GM13977 (cell line): ENCODE measurements at regions not wholly inside any gene's neighbourhood (a gene's known extent, or its start where the extent isn't known, plus 50 kb on each side); places are given as distances from the start of the nearest gene placed in this dataset.
"Not testable (repeated sequence)": the region's sequence is repeated elsewhere in the genome, so short reads cannot be mapped to it uniquely, and the experiment has no call there.

Experiments
- DNase-seq: peaks from one replicate; pipeline ENCODE4 v3.0.0; 2012; ENCODE audit warnings: low spot score
- CTCF ChIP-seq: IDR thresholded peaks from 2 replicates; pipeline ENCODE4 v1.5.1; 2012; ENCODE audit warnings: mild to moderate bottlenecking, control low read depth; ENCODE audit not compliant: insufficient read depth; ENCODE audit errors: extremely low read depth, missing control alignments
- in situ Hi-C: fragments of 300-500 bp; cut with MboI; formaldehyde crosslinking; loops from one replicate; pipeline ENCODE4 v1.12.0; 2022; ENCODE audit warnings: low sequenced_read_pairs, low pct_unique_long_range_greater_than_20kb, mixed read lengths, inconsistent platforms; ENCODE audit not compliant: unreplicated experiment

- in situ Hi-C loops, result no loop called here
- TF ChIP-seq CTCF, result no peak
- no peak for DNase-seq
Measured at GRCh38 chr6:168190014-168190405, 111.0 kb upstream of the FRMD1 start.

- in situ Hi-C loops, result no loop called here
- TF ChIP-seq CTCF, result no peak
- no peak for DNase-seq
Measured at GRCh38 chr6:168189200-168190013, 110.4 kb upstream of the FRMD1 start.

- DNase-seq, result no peak
- TF ChIP-seq CTCF, result no peak
- in situ Hi-C loops, result no loop called here
Measured at GRCh38 chr6:168188369-168189199, 109.6 kb upstream of the FRMD1 start.

- DNase-seq, result no peak
- TF ChIP-seq CTCF, result no peak
- in situ Hi-C loops, result no loop called here
Measured at GRCh38 chr6:168186438-168186837, 107.4 kb upstream of the FRMD1 start.

GRCh38 chr6:168186018-168186417 is 107.0 kb upstream of the FRMD1 start:
- in situ Hi-C loops, result not testable (repeated sequence)

GRCh38 chr6:168184701-168185100 is 105.7 kb upstream of the FRMD1 start:
- in situ Hi-C loops, result no loop called here
- TF ChIP-seq CTCF, result no peak
- no peak for DNase-seq

More at GRCh38 chr6:168186018-168186417, 107.0 kb upstream of the FRMD1 start:
- not testable (repeated sequence) for DNase-seq

- no peak for DNase-seq
- in situ Hi-C loops, result no loop called here
- no peak for TF ChIP-seq CTCF
Measured at GRCh38 chr6:168183613-168183970, 104.6 kb upstream of the FRMD1 start.
